ENCODE measurements at regions not wholly inside any gene's neighbourhood (a gene's known extent, or its start where the extent isn't known, plus 50 kb on each side); places are given as distances from the start of the nearest gene placed in this dataset.

DNA sequence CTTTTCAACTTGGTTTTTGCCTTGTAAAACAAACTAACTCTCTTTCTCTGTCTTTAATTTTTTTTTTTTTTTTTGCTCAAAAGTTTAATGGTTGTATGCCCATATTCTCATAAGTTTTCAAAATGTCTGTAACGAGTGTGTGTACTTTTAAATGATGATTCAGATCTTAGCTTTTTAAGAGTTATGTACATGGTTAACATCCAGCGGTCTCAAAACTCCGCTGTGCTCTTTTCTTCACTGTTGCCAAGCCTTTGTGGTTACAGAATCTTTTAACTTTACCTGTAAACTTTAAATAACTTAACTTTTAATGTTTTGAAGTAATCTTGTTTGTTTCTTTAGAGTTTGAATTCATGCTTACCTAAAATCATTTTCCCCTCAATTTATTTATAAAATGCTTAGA is 133.0 kb downstream of the SAMD5 start:
- TF ChIP-seq, protein P1, sequence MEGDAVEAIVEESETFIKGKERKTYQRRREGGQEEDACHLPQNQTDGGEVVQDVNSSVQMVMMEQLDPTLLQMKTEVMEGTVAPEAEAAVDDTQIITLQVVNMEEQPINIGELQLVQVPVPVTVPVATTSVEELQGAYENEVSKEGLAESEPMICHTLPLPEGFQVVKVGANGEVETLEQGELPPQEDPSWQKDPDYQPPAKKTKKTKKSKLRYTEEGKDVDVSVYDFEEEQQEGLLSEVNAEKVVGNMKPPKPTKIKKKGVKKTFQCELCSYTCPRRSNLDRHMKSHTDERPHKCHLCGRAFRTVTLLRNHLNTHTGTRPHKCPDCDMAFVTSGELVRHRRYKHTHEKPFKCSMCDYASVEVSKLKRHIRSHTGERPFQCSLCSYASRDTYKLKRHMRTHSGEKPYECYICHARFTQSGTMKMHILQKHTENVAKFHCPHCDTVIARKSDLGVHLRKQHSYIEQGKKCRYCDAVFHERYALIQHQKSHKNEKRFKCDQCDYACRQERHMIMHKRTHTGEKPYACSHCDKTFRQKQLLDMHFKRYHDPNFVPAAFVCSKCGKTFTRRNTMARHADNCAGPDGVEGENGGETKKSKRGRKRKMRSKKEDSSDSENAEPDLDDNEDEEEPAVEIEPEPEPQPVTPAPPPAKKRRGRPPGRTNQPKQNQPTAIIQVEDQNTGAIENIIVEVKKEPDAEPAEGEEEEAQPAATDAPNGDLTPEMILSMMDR (IDR thresholded peaks at IDR 0.05; ENCODE audit: borderline replicate concordance, extremely low read depth, low read length, poor library complexity, severe bottlenecking) = no peak
- TF ChIP-seq EZH2 (IDR thresholded peaks at IDR 0.05; ENCODE audit: borderline replicate concordance, low read depth, low read length, severe bottlenecking) = no peak
